HG02840 (cell line): ENCODE measurements at regions not wholly inside any gene's neighbourhood (a gene's known extent, or its start where the extent isn't known, plus 50 kb on each side); places are given as distances from the start of the nearest gene placed in this dataset.

Experiments
- ATAC-seq: cut with Tn5 transposase; IDR thresholded peaks from one replicate; pipeline ENCODE4 v1.9.1; 2021; ENCODE audit warnings: mild to moderate bottlenecking, moderate library complexity, moderate number of reproducible peaks; ENCODE audit not compliant: unreplicated experiment, low FRiP score

GRCh38 chr1:83017276-83017675, 981.7 kb downstream of the TTLL7 start:
- ATAC-seq: no peak

GRCh38 chr1:83016354-83016849, 982.5 kb downstream of the TTLL7 start:
- no peak for ATAC-seq

- no peak for ATAC-seq
Measured at GRCh38 chr1:83015163-83015562, 983.8 kb downstream of the TTLL7 start.

DNA sequence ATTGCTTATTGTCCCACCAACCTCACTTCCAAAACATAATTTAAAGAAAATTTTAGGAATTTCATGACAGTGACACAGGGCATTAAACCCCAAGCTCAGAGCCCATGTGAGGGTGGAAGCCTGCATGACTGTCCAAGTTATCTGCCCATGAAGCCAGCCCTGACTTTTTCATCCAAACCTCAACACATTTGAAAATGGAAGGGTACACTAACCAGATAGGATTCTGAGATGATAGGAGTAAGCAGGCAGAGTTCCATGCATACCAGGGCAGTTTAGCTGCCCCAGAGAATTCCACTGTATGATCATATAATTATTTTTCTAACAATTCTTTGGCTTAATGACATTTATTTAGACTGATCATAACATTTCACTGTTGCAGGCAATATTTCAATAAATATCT, 986.0 kb downstream of the TTLL7 start:
- no peak for ATAC-seq

DNA sequence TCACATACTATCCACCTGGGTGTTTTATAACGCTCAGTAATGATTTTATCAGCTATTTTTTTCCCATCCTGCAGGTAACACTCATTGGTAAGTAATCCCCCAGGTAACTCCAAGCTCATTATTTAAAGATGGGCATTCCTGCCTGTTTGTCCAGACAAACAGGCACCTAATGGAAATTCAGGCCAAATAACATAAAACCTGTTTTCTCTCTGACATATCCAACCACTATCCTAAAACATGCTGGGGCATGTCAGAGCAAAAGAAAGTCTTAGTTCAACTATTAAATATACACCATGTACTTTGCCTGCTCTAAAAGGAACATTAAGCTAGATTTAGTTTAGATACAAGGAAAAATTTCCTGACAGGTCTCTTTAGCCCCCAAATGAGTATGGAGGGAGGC, 987.7 kb downstream of the TTLL7 start:
- ATAC-seq: no peak

DNA sequence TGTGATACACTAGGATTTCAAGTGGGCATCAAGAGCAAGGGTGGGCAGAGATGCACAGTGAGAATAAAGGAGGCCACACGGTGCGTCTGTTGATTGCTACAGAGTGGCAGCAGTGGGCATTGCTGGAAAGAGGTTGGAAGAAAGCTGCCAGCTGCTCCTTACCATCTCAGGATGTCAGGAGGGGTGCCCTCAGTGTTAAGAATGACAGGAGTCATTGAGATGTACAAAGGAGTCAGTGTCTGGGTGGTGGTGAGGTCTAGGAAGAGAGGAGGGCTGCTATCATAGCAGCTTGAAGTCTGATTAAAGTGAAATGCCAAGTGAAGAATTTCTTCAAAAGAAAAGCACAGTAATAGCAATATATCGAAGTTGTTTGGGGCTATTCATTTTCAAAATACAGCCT, 992.7 kb downstream of the TTLL7 start:
- ATAC-seq: no peak

DNA sequence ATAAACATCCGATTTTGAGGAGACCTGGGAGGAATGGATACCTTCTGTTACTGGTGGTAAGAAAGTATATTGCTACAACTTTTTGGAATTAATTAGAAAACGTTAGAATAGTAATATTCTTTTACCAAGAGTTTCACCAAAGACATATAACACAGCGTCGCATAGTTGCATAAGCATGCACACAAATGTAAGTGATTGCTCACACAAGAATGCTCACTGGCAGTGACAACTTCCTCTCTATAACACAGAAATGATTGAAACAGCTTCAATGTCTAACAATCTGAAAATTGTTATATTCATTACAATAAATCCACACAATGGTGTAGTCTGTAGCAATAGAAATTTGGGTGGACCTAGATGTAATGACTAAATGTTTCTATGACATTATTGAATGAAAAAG, 998.6 kb downstream of the TTLL7 start:
- no peak for ATAC-seq

GRCh38 chr1:82995951-82996350, 1003.0 kb downstream of the TTLL7 start:
- ATAC-seq: no peak

DNA sequence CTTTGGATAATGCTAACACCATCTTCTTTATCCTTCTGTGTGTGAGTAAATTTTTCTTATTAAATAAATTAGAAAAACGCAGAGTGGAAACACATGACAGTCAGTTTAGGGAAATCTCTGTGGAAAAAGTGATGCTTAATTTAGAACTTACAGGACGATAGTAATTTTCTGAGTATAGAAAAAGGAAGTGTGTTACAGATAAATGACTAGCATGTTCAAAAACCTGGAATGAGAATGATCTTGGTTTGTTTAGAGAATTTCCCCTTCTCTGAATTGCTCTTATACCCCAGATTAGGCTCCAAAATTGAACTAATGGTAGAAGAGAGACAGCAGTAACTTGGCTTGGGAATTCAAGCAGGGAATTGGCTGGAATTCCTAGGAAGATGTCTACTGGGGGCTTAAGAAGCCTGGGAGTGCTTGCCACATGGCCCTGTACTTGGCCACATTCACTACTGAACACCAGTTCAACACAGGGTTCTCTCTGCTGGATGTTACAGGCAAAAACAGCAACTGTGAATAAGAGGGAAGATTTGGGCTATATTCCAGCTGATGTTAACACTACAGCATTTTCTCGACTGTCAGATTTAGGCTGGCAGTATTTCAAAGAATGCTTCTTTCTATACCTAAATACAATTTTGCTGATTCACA, 1004.2 kb downstream of the TTLL7 start:
- ATAC-seq: no peak

DNA sequence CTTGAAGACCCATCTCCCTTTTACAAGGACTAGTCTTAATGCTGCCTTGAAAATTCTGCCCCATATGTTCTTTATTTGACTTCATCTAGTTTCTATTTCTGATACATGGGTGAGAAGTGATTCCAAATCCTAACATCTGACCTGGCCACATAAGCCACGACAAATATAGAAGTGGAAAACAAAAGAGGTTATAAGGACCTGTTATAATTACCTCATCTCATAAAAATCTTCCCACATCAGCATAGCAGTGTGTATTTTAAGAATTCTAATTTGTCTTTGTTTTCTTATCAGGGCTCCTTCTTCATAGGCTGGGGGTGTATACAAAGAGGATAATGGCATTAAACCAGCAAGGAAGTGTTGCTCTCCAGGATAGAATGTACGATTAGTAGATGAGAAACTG, 1007.4 kb downstream of the TTLL7 start:
- ATAC-seq: no peak

DNA sequence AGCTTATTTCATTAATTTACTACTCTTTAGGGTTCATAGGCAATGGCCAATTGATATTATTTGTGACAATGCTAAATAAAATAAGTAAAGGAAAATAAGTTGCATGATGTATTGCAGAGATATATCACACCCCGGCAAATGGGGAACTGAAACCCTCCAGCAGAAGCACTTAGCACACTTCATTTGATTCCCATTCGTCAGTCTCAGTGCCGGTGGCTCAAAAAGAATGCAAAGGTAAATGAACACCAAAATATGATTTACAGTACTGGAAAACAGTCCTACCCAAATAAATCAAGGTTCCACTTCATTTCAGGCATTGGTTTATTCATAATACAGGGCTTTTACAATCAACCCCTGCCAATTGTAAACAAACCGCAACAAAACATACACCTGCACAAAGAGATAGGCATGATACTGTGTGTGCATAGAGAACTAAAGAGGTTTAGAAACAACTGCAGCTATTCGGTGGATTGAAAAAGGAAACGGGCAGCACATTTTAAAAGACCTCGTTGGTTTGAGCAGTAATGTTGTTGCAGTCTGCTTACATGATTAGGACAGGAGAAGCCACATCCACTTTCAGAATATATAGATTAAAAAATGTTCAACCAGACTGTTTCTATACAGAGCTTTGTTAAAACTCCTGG, 1019.2 kb downstream of the TTLL7 start:
- ATAC-seq: peak; percentile 82

- no peak for ATAC-seq
Measured at GRCh38 chr1:82978461-82979324, 1020.2 kb downstream of the TTLL7 start.

GRCh38 chr1:82972841-82973553, 1025.9 kb downstream of the TTLL7 start:
- no peak for ATAC-seq

DNA sequence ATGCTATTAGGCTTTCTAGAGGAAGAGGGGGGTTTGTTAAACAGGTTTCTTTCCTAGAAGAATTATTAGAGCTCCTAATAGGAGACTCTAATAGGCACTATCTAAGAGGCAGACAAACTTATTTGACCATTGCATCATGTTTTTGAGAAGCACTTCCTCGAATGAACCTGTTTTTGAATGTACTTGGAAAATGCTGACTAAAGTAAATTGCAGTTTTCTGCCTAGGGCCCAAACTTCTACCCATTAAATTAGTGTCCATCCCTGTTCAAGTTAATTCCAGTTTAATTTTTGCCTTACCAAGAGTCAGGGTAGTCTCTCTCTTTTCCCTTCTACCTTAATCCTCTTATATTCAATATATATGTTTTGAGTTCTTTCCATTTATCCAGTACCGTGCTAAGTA, 1029.6 kb downstream of the TTLL7 start:
- no peak for ATAC-seq

DNA sequence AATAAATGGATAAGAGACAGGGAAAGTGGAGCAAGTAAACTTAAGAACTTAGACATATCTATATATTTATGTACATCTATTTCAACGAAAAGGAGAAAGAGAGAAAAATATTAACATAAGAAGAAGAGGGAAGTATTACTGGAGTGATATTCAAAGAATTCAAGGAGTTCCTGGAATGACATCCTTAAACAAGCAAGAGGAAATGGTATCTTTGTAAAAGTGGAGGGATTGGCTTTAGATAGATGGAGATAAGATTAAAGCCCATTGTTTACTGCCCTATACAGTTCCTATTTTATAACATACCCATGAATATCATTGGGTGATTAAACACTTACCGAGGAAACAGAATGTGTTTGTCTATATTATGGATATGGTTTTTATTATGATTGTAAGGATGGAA, 1036.3 kb downstream of the TTLL7 start:
- no peak for ATAC-seq

- no peak for ATAC-seq
Measured at GRCh38 chr1:82950606-82951200, 1048.2 kb downstream of the TTLL7 start.

GRCh38 chr1:82948386-82948785, 1050.5 kb downstream of the TTLL7 start:
- no peak for ATAC-seq

- ATAC-seq: no peak
Measured at GRCh38 chr1:82947278-82947677, 1051.7 kb downstream of the TTLL7 start.

- no peak for ATAC-seq
Measured at GRCh38 chr1:82946096-82946605, 1052.8 kb downstream of the TTLL7 start.

DNA sequence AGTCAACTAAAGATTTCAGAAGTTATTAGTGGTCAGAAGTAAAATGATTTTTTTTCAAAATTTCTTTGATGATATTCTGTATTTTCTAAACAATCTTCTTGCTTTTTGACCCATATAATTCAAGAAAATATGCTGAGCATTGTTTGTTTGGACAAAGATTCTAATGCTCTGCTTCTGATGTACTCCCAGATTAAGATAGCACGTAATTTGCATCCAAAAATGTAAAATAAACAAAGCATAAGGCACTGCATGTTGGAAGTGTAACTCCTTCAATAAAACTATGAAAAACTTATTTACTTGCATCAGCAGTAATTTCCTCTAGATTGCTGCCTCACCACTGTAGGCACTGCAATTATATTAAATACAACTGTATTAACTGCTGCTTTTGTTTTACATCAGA, 1054.1 kb downstream of the TTLL7 start:
- ATAC-seq: no peak
